Astrocyte (in vitro differentiated cells and primary cell): ENCODE measurements at regions not wholly inside any gene's neighbourhood (a gene's known extent, or its start where the extent isn't known, plus 50 kb on each side); places are given as distances from the start of the nearest gene placed in this dataset.

Source experiments
- CTCF ChIP-seq: IDR thresholded peaks from 2 replicates; pipeline ENCODE4 v1.5.1; 2011; ENCODE audit warnings: low read depth, mild to moderate bottlenecking, inconsistent platforms, low read length, moderate library complexity; ENCODE audit not compliant: insufficient read depth
- EZH2 ChIP-seq: IDR thresholded peaks from 2 replicates; pipeline ENCODE4 v1.6.1; 2012; ENCODE audit warnings: mild to moderate bottlenecking, low read length, inconsistent platforms; ENCODE audit not compliant: insufficient read depth

DNA sequence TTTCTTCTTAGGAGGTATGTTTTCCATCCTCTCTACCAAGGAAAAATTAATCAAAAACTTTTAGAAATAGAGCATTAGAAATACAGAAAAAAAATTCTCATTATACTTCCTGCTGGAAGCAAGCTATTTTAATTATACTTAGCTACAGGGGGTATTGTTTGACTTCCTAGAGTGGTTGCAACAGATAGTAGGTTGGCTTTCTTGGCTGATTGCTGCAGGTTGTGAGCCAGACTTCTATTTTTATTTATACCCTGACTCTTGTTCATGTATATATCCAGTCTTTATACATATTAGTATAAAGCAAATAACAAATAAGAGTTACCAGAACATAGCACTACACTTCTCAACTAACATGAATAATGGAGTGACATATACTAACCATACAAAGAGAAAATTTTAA is 460.8 kb upstream of the REG3G start:
- TF ChIP-seq CTCF (no peak), EZH2 (no peak)
